ENCODE measurements at regions not wholly inside any gene's neighbourhood (a gene's known extent, or its start where the extent isn't known, plus 50 kb on each side); places are given as distances from the start of the nearest gene placed in this dataset.

DNA sequence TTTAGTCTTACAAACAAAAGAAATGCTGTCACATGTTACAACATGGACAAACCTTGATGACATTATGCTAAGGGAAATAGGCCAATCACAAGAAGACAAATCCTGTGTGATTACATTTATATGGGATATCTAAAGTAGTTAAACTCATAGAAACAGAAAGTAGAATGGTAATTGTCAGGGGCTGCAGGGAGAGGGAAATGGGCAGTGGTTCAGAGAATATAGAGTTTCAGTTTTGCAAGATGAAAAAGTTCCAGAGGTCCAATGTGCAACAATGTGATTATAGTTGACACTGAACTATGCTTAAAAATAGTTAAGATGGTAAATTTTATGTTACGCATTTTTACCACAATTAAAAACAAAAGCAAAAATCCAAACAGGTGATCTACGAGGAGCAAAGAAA lies 265.5 kb downstream of the NDUFS4 start:
- no peak overlapping the region for H3K4me3 ChIP-seq (ENCODE audit: low read depth, low read length)
- DNase-seq (ENCODE audit: low read depth) = no peak
- TF ChIP-seq, protein P1, sequence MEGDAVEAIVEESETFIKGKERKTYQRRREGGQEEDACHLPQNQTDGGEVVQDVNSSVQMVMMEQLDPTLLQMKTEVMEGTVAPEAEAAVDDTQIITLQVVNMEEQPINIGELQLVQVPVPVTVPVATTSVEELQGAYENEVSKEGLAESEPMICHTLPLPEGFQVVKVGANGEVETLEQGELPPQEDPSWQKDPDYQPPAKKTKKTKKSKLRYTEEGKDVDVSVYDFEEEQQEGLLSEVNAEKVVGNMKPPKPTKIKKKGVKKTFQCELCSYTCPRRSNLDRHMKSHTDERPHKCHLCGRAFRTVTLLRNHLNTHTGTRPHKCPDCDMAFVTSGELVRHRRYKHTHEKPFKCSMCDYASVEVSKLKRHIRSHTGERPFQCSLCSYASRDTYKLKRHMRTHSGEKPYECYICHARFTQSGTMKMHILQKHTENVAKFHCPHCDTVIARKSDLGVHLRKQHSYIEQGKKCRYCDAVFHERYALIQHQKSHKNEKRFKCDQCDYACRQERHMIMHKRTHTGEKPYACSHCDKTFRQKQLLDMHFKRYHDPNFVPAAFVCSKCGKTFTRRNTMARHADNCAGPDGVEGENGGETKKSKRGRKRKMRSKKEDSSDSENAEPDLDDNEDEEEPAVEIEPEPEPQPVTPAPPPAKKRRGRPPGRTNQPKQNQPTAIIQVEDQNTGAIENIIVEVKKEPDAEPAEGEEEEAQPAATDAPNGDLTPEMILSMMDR (IDR thresholded peaks at IDR 0.05; ENCODE audit: control insufficient read depth, extremely low read depth, insufficient read depth) = no peak

DNA sequence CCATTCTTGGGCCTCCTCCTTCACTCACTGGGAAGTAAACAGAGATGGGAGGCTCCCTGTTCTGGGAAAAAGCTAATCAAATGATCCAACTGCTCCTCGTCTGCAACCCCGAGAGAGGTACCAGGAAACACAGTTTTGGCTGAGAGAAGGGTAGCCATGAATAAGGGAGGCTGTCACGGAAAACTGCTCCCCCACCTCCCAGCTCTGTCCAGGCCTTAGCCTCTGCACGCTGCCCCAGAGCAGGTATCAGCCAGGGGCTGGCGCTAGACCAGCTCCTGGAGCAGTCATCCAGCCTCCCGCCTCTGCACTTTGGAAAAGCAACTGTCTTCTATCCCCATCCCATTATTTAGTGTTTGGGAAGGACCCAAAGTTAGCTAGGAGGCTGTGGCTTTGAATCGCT lies 266.1 kb downstream of the NDUFS4 start:
- TF ChIP-seq, protein P1 (IDR thresholded peaks at IDR 0.05; ENCODE audit: control insufficient read depth, extremely low read depth, insufficient read depth) = no peak
- no peak overlapping the region for H3K4me3 ChIP-seq (ENCODE audit: low read depth, low read length)

DNA sequence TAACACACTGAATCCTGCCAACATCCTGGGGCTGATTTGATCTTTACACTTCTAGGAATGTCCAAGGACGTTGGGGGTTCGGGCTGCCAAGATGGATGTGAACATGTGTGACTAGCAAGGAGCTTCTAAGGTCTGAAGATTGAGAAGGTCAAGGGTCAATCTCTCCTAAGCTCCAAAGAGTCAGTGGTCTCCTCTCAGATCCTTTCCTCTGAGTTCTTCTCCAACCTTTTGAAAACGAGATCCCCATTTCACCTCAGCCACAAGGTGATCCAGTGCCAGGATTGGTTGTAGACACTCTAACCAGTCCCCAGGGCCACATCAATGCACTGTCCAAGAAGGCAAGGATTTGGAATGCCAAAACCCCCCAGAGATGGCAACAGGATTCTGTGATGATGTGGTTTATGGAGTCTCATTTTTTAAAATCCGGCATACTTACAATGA lies 266.8 kb downstream of the NDUFS4 start:
- no peak overlapping the region for H3K4me3 ChIP-seq (ENCODE audit: low read depth, low read length)
- TF ChIP-seq, protein P1 (IDR thresholded peaks at IDR 0.05; ENCODE audit: control insufficient read depth, extremely low read depth, insufficient read depth) = no peak
- no peak for DNase-seq (ENCODE audit: low read depth)

More for the DNA sequence above, 266.1 kb downstream of the NDUFS4 start:
- DNase-seq (ENCODE audit: low read depth) = no peak

DNA sequence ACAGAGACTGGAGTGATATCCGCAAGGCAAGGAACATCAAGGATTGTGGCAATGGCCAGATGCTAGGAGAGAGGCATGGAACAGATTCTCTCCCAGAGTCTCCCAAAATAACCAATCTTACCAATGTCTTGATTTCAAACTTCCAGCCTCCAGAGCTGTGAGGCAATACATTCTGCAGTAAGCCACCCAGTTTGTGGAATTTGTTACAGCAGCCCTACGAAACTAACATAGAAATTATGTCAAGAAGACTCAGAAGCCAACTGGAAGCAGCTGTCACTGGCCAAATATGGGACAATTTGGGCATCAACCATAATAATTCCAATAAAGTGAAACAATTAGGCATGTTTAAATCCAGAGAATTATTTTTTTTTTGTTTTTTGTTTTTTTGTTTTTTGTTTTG lies 271.1 kb downstream of the NDUFS4 start:
- no peak for DNase-seq (ENCODE audit: low read depth)
- H3K4me3 ChIP-seq (ENCODE audit: low read depth, low read length) = no peak overlapping the region
- TF ChIP-seq, protein P1 (IDR thresholded peaks at IDR 0.05; ENCODE audit: control insufficient read depth, extremely low read depth, insufficient read depth) = no peak

All from LNCaP clone FGC (cell line).